ENCODE measurements at regions not wholly inside any gene's neighbourhood (a gene's known extent, or its start where the extent isn't known, plus 50 kb on each side); places are given as distances from the start of the nearest gene placed in this dataset.

DNA sequence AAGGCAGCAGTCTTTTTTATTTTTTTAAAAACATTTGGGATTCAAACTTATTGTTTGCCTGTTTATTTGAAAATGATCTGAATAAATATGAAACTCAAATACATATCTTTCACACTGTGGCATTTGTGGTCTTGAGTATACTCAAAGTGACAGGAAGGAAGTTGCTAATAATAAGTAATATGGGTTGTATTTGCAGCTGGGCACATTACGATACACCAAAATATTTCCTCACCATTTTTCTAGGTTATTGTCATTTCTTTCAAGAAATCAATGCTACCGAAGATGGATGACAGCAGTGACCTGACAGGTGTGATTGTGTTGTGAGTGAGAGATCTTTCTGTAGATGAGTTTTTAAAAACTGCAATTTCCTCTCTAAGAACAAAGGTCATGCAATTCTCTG, 665.7 kb downstream of the CDH8 start:
- ATAC-seq (replicated peaks in 1 of 2) = no peak
- peaks cover 5 to 7% of the 10 kb centered on the region in 2 donors for H3K9me3 Mint-ChIP-seq
- no peaks in the 10 kb centered on the region for H3K4me1 Mint-ChIP-seq (ENCODE audit: low read depth)
- H3K4me3 Mint-ChIP-seq = no peak overlapping the region
- DNase-seq = no peak
- no peak overlapping the region for H3K27ac Mint-ChIP-seq
- no peaks in the 10 kb centered on the region for H3K36me3 Mint-ChIP-seq (ENCODE audit: insufficient read depth in 2 of 2)
- H3K27me3 Mint-ChIP-seq (ENCODE audit: low read depth) = no peaks in the 10 kb centered on the region

DNA sequence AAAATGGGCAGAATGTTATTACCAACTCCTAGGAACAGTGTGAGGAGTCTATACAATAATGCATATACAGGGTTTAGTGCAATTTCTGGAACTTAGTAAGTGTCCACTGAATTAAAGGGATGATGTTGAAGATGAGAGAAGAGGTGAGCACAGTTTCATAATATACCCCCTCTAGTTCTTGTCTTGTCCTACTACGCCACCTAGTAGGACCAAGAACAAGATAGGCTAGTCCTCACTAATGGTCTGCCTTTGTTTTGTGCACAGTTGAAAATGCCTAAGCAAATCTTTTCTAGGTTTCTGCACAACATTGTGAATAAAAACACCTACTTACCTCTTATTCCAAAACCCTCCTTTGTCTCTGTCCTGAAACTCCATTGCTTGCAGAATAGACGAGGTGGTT, 670.2 kb downstream of the CDH8 start:
- H3K9me3 Mint-ChIP-seq = peaks cover 7 to 9% of the 10 kb centered on the region in 2 donors
- no peaks in the 10 kb centered on the region for H3K27me3 Mint-ChIP-seq (ENCODE audit: low read depth)
- no peaks in the 10 kb centered on the region for H3K4me1 Mint-ChIP-seq (ENCODE audit: low read depth)
- no peak overlapping the region for H3K27ac Mint-ChIP-seq
- no peak overlapping the region for H3K4me3 Mint-ChIP-seq
- DNase-seq = no peak
- H3K36me3 Mint-ChIP-seq (ENCODE audit: insufficient read depth in 2 of 2) = peaks cover 0 to 3% of the 10 kb centered on the region in 2 donors
- ATAC-seq (replicated peaks in 1 of 2) = no peak

- Mint-ChIP-seq H3K27ac (no peak overlapping the region), H3K36me3 (ENCODE audit: insufficient read depth in 2 of 2) (peaks cover 0 to 3% of the 10 kb centered on the region in 2 donors), H3K4me1 (ENCODE audit: low read depth) (no peaks in the 10 kb centered on the region), H3K4me3 (no peak overlapping the region), H3K27me3 (ENCODE audit: low read depth) (no peaks in the 10 kb centered on the region), H3K9me3 (peaks cover 5 to 10% of the 10 kb centered on the region in 2 donors)
- no peak for DNase-seq
- ATAC-seq (replicated peaks in 1 of 2) = no peak
Observed at GRCh38 chr16:61364990-61365389, 671.2 kb downstream of the CDH8 start.

DNA sequence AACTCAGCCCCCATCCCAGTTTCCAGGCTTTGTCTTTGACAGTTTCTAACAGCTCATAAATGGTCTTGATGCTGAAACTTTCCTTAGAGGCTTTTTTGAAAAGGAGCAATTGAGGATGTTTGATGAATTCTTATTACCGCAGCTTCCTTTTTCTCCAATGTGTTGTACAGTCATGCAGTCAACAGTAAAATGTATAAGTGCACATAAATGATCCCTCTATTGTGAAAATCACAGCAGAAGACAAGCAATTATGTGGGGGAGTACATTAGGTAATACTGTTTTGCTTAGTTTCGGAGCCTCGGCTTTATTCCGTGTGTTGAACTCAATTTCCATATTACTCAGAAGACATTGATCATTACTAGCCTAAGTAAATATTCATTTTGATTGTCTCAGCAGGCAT, 673.7 kb downstream of the CDH8 start:
- H3K36me3 Mint-ChIP-seq (ENCODE audit: insufficient read depth in 2 of 2) = peaks cover 0 to 3% of the 10 kb centered on the region in 2 donors
- peaks cover 7 to 12% of the 10 kb centered on the region in 2 donors for H3K9me3 Mint-ChIP-seq
- no peak for DNase-seq
- no peak overlapping the region for H3K27ac Mint-ChIP-seq
- no peaks in the 10 kb centered on the region for H3K4me1 Mint-ChIP-seq (ENCODE audit: low read depth)
- no peak overlapping the region for H3K4me3 Mint-ChIP-seq
- H3K27me3 Mint-ChIP-seq (ENCODE audit: low read depth) = no peaks in the 10 kb centered on the region
- no peak for ATAC-seq (replicated peaks in 1 of 2)

DNA sequence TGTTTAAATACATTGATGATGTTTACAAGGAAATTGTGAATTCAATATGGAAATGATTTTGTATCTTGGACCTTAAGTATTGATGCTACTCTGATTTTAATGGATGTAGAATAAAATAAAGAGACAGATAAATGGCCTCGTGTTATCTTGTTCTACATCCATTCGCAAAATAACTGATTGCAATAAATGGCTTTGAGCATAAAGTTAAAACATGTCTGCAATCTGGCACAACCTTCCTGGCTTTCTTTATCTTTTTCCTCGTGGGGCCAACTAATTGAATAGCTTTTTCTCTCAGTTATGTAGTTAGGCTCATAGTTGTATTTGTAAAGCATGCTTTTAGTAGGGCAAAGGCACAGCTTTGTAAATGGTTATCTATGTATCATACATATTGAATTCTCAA, 691.4 kb downstream of the CDH8 start:
- Mint-ChIP-seq H3K9me3 (peaks cover 7 to 8% of the 10 kb centered on the region in 2 donors), H3K27me3 (ENCODE audit: low read depth) (no peaks in the 10 kb centered on the region), H3K27ac (no peak overlapping the region), H3K4me3 (no peak overlapping the region), H3K4me1 (ENCODE audit: low read depth) (no peaks in the 10 kb centered on the region), H3K36me3 (ENCODE audit: insufficient read depth in 2 of 2) (no peaks in the 10 kb centered on the region)
- ATAC-seq (replicated peaks in 1 of 2) (no peak), DNase-seq (no peak)

DNA sequence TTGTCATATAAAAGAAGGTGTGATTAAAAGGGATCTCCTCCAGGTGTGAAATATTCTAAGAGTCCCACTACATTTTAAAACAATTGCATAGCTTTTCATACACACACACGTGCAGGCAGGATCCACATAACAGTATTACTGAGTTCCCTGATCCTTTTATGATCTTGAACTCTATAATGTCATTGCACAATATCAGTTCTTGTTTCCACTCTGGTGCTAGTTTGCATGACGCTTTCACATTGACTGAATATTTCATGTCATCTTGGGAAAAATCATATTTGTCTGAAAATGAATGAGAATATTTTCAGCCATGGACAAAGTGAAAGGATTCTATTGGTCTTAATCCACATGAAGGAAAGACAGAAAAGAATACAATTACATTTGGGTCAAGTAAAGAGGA, 703.8 kb downstream of the CDH8 start:
- peaks cover 9 to 11% of the 10 kb centered on the region in 2 donors for H3K9me3 Mint-ChIP-seq
- no peak overlapping the region for H3K27ac Mint-ChIP-seq
- H3K4me1 Mint-ChIP-seq (ENCODE audit: low read depth) = no peaks in the 10 kb centered on the region
- DNase-seq = no peak
- peaks cover 0 to 2% of the 10 kb centered on the region in 2 donors for H3K36me3 Mint-ChIP-seq (ENCODE audit: insufficient read depth in 2 of 2)
- no peak overlapping the region for H3K4me3 Mint-ChIP-seq
- no peaks in the 10 kb centered on the region for H3K27me3 Mint-ChIP-seq (ENCODE audit: low read depth)
- ATAC-seq (replicated peaks in 1 of 2) = no peak

- no peak for DNase-seq
- Mint-ChIP-seq H3K27me3 (ENCODE audit: low read depth) (no peaks in the 10 kb centered on the region), H3K36me3 (ENCODE audit: insufficient read depth in 2 of 2) (peaks cover 3 to 5% of the 10 kb centered on the region in 2 donors), H3K4me3 (no peak overlapping the region), H3K9me3 (peaks cover 4 to 16% of the 10 kb centered on the region in 2 donors), H3K27ac (no peak overlapping the region), H3K4me1 (ENCODE audit: low read depth) (no peaks in the 10 kb centered on the region)
- ATAC-seq (replicated peaks in 1 of 2) = no peak
Observed at GRCh38 chr16:61324044-61324443, 712.2 kb downstream of the CDH8 start.

GRCh38 chr16:61323456-61323855, 712.8 kb downstream of the CDH8 start:
- no peak overlapping the region for H3K4me3 Mint-ChIP-seq
- H3K27me3 Mint-ChIP-seq (ENCODE audit: low read depth) = no peaks in the 10 kb centered on the region
- H3K4me1 Mint-ChIP-seq (ENCODE audit: low read depth) = no peaks in the 10 kb centered on the region
- peaks cover 3 to 7% of the 10 kb centered on the region in 2 donors for H3K36me3 Mint-ChIP-seq (ENCODE audit: insufficient read depth in 2 of 2)
- peaks cover 4 to 18% of the 10 kb centered on the region in 2 donors for H3K9me3 Mint-ChIP-seq
- ATAC-seq (replicated peaks in 1 of 2) (no peak), DNase-seq (no peak)
- no peak overlapping the region for H3K27ac Mint-ChIP-seq

GRCh38 chr16:61320791-61321190, 715.4 kb downstream of the CDH8 start:
- Mint-ChIP-seq H3K27ac (no peak overlapping the region), H3K27me3 (ENCODE audit: low read depth) (no peaks in the 10 kb centered on the region), H3K4me1 (ENCODE audit: low read depth) (no peaks in the 10 kb centered on the region), H3K4me3 (no peak overlapping the region), H3K9me3 (peaks cover 8 to 12% of the 10 kb centered on the region in 2 donors), H3K36me3 (ENCODE audit: insufficient read depth in 2 of 2) (peaks cover 5% of the 10 kb centered on the region in 2 donors)
- DNase-seq (no peak), ATAC-seq (replicated peaks in 1 of 2) (no peak)

DNA sequence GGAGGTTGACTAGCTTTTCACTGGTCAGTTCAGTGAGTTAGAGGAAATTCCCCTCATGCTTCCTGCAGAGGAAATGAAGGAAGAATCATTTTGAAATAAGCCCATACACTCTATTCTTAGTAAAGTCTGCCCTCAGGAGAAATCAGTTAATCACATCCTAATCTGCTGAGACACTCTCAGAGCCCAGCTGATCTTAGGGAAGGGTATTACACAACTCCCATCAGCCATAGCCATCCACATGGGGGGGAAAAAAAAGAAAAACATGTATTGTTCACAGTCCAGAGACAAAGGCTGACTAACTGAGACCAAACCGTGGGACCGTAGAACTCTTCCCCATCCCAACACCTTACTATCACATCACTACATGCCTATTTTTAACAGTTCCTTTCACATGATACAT, 722.3 kb downstream of the CDH8 start:
- H3K4me3 Mint-ChIP-seq = no peak overlapping the region
- no peaks in the 10 kb centered on the region for H3K27me3 Mint-ChIP-seq (ENCODE audit: low read depth)
- peaks cover 5 to 7% of the 10 kb centered on the region in 2 donors for H3K36me3 Mint-ChIP-seq (ENCODE audit: insufficient read depth in 2 of 2)
- no peak for DNase-seq
- H3K9me3 Mint-ChIP-seq = peaks cover 16 to 21% of the 10 kb centered on the region in 2 donors
- no peak for ATAC-seq (replicated peaks in 1 of 2)
- no peaks in the 10 kb centered on the region for H3K4me1 Mint-ChIP-seq (ENCODE audit: low read depth)
- no peak overlapping the region for H3K27ac Mint-ChIP-seq

- no peak overlapping the region for H3K27ac Mint-ChIP-seq
- no peaks in the 10 kb centered on the region for H3K4me1 Mint-ChIP-seq (ENCODE audit: low read depth)
- peaks cover 8 to 24% of the 10 kb centered on the region in 2 donors for H3K9me3 Mint-ChIP-seq
- no peaks in the 10 kb centered on the region for H3K27me3 Mint-ChIP-seq (ENCODE audit: low read depth)
- H3K4me3 Mint-ChIP-seq = no peak overlapping the region
- DNase-seq = no peak
- peaks cover 2 to 4% of the 10 kb centered on the region in 2 donors for H3K36me3 Mint-ChIP-seq (ENCODE audit: insufficient read depth in 2 of 2)
- ATAC-seq (replicated peaks in 1 of 2) = no peak
Observed at GRCh38 chr16:61309386-61309785, 726.9 kb downstream of the CDH8 start.

DNA sequence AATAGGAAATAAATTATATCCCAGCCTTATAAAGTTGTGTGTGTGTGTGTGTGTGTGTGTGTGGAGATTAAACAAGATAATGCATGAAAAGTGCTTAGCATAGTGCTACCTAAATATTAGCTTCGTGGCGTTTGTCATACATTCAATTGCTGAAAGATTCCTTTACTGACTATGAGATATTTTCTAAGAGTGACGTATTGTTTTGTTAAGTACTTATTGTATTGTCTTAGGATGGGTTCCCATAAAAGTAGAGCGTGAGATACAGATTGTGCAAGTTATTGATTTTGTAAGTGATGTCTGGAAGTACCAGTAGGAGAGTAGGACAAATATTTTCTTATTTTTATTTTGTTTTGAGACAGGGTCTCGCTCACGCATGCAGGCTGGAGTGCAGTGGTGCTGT, 730.0 kb downstream of the CDH8 start:
- H3K27me3 Mint-ChIP-seq (ENCODE audit: low read depth) = no peaks in the 10 kb centered on the region

GRCh38 chr16:61296814-61297213, 739.4 kb downstream of the CDH8 start:
- Mint-ChIP-seq H3K4me1 (ENCODE audit: low read depth) (no peaks in the 10 kb centered on the region), H3K4me3 (no peak overlapping the region), H3K27me3 (ENCODE audit: low read depth) (no peaks in the 10 kb centered on the region), H3K27ac (no peak overlapping the region), H3K36me3 (ENCODE audit: insufficient read depth in 2 of 2) (no peaks in the 10 kb centered on the region), H3K9me3 (peaks cover 8 to 10% of the 10 kb centered on the region in 2 donors)
- DNase-seq (no peak), ATAC-seq (replicated peaks in 1 of 2) (no peak)

More for the DNA sequence above, 730.0 kb downstream of the CDH8 start:
- H3K9me3 Mint-ChIP-seq = peaks cover 6 to 25% of the 10 kb centered on the region in 2 donors
- H3K4me3 Mint-ChIP-seq = no peak overlapping the region
- ATAC-seq (replicated peaks in 1 of 2) (no peak), DNase-seq (no peak)
- H3K36me3 Mint-ChIP-seq (ENCODE audit: insufficient read depth in 2 of 2) = peaks cover 2 to 4% of the 10 kb centered on the region in 2 donors
- H3K4me1 Mint-ChIP-seq (ENCODE audit: low read depth) = no peaks in the 10 kb centered on the region
- H3K27ac Mint-ChIP-seq = no peak overlapping the region

- peaks cover 7 to 8% of the 10 kb centered on the region in 2 donors for H3K9me3 Mint-ChIP-seq
- no peak for ATAC-seq (replicated peaks in 1 of 2)
- no peaks in the 10 kb centered on the region for H3K27me3 Mint-ChIP-seq (ENCODE audit: low read depth)
- H3K4me1 Mint-ChIP-seq (ENCODE audit: low read depth) = no peaks in the 10 kb centered on the region
- no peak overlapping the region for H3K4me3 Mint-ChIP-seq
- no peak overlapping the region for H3K27ac Mint-ChIP-seq
- no peaks in the 10 kb centered on the region for H3K36me3 Mint-ChIP-seq (ENCODE audit: insufficient read depth in 2 of 2)
- no peak for DNase-seq
Observed at GRCh38 chr16:61296305-61296704, 739.9 kb downstream of the CDH8 start.

Measured in activated T-cell treated with anti-CD3 and anti-CD28 coated beads, Interleukin-2, amount 50 U/mL, for 72 hours (primary cell).